Type B pancreatic cell (in vitro differentiated cells): ENCODE measurements at regions not wholly inside any gene's neighbourhood (a gene's known extent, or its start where the extent isn't known, plus 50 kb on each side); places are given as distances from the start of the nearest gene placed in this dataset.

Source experiments
- DNase-seq: peaks from one replicate; pipeline ENCODE4 v3.0.0; 2021; ENCODE audit warnings: mixed read lengths; ENCODE audit not compliant: unreplicated experiment; ENCODE audit errors: extremely low spot score
- H3K27ac Mint-ChIP-seq: 2 replicates; pipeline ENCODE4 v1.8.0; 2021; ENCODE audit warnings: mild to moderate bottlenecking, mixed read lengths
- H3K27me3 Mint-ChIP-seq: 2 replicates; pipeline ENCODE4 v1.8.0; 2021; ENCODE audit warnings: mixed read lengths
- H3K36me3 Mint-ChIP-seq: 2 replicates; pipeline ENCODE4 v1.8.0; 2021; ENCODE audit warnings: mixed read lengths
- H3K4me1 Mint-ChIP-seq: one replicate; pipeline ENCODE4 v1.8.0; 2021; ENCODE audit warnings: mixed read lengths; ENCODE audit not compliant: unreplicated experiment
- H3K4me3 Mint-ChIP-seq: 2 replicates; pipeline ENCODE4 v1.8.0; 2021; ENCODE audit warnings: mild to moderate bottlenecking, mixed read lengths
- H3K9me3 Mint-ChIP-seq: 2 replicates; pipeline ENCODE4 v1.8.0; 2021; ENCODE audit warnings: mixed read lengths
- TF ChIP-seq, protein P1 (sequence below): fragments of 200-600 bp; sonication (generic); conservative IDR thresholded peaks from 2 replicates; pipeline ENCODE4 v1.5.0; 2021; ENCODE audit warnings: antibody characterized with exemption, mild to moderate bottlenecking

DNA sequence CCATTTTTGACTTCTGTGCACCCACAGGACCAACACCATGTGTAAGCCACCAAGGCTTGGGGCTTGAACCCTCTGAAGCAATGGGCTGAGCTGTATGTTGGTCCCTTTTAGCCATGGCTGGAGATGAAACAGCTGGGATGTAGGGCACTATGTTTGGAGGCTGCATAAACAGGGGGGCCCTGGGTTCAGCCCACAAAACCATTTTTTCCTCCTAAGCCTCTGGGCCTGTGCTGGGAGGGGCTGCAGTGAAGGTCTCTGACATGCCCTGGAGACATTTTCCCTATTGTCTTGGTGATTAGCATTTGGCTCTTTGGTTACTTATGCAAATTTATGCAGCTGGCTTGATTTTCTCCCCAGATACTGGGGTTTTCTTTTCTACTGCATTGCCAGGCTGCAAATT lies 144.9 kb downstream of the ZNF326 start:
- no peaks in the 10 kb centered on the region for H3K4me1 Mint-ChIP-seq
- TF ChIP-seq, protein P1, sequence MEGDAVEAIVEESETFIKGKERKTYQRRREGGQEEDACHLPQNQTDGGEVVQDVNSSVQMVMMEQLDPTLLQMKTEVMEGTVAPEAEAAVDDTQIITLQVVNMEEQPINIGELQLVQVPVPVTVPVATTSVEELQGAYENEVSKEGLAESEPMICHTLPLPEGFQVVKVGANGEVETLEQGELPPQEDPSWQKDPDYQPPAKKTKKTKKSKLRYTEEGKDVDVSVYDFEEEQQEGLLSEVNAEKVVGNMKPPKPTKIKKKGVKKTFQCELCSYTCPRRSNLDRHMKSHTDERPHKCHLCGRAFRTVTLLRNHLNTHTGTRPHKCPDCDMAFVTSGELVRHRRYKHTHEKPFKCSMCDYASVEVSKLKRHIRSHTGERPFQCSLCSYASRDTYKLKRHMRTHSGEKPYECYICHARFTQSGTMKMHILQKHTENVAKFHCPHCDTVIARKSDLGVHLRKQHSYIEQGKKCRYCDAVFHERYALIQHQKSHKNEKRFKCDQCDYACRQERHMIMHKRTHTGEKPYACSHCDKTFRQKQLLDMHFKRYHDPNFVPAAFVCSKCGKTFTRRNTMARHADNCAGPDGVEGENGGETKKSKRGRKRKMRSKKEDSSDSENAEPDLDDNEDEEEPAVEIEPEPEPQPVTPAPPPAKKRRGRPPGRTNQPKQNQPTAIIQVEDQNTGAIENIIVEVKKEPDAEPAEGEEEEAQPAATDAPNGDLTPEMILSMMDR = no peak
- no peak for DNase-seq
- H3K27ac Mint-ChIP-seq = no peak overlapping the region
- H3K4me3 Mint-ChIP-seq = no peak overlapping the region
- peaks cover 10% of the 10 kb centered on the region for H3K9me3 Mint-ChIP-seq
- peaks cover 6% of the 10 kb centered on the region for H3K36me3 Mint-ChIP-seq
- no peaks in the 10 kb centered on the region for H3K27me3 Mint-ChIP-seq

DNA sequence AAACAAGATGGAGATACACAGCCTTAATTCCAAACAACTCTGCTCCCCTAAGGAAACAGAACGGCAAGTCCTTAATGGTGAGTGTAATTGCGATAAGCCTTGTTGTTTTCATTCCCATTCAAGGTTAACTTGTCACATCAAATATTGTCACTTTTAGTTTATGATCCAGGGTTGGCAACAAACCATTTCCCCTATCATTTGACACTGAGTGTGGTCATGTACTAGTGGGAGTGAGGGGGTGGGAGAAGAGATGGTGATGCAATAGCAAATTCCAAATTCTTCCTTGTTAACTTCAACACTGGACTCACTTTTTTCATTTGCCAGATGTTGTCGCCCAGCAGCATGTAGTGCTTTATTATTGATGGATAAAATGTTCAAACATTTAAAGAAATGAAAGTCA lies 140.4 kb downstream of the ZNF326 start:
- peaks cover 3% of the 10 kb centered on the region for H3K36me3 Mint-ChIP-seq
- H3K27ac Mint-ChIP-seq = no peak overlapping the region
- DNase-seq = no peak
- no peak overlapping the region for H3K4me3 Mint-ChIP-seq
- peaks cover 20% of the 10 kb centered on the region for H3K27me3 Mint-ChIP-seq
- peaks cover 3% of the 10 kb centered on the region for H3K9me3 Mint-ChIP-seq
- no peaks in the 10 kb centered on the region for H3K4me1 Mint-ChIP-seq
- TF ChIP-seq, protein P1 = no peak

DNA sequence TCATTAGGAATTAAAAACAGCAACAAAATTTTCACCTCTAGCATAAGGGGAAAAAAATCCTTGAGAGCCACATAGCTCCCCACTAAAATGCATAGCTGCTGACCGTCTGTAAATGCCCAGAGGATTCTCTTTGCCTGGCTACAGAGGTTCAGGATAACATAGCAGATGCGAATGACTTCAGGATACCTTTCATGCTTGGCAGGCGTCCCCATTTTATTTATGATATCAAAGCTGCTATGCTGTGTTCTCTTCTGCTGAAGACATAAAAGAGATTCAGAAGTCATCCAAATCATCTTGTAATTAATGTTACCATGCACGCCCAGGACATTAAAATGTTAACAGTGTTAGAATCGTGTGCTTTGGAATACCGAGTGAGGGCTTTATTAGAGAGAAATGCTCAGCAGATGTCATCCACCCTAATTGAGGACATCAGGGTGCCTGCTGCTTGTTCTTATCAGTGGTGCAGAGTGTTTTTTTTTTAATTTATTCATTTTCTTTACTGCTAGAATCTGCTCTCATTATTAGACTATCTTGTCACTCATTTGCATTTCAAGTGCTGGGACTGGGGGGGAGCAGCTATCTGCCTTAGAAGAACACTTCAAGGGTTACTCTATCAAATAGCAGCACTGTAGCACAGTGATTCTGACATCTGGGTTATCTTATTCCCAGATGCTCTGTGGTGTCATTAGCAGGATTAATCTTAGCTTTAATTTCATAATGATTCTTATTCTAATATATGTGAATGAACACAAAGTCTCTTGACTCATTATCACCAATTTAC lies 139.5 kb downstream of the ZNF326 start:
- H3K4me3 Mint-ChIP-seq = no peak overlapping the region
- H3K4me1 Mint-ChIP-seq = no peaks in the 10 kb centered on the region
- DNase-seq = no peak
- H3K27ac Mint-ChIP-seq = no peak overlapping the region
- no peaks in the 10 kb centered on the region for H3K9me3 Mint-ChIP-seq
- H3K27me3 Mint-ChIP-seq = peaks cover 20% of the 10 kb centered on the region
- no peaks in the 10 kb centered on the region for H3K36me3 Mint-ChIP-seq
- TF ChIP-seq, protein P1 = no peak

DNA sequence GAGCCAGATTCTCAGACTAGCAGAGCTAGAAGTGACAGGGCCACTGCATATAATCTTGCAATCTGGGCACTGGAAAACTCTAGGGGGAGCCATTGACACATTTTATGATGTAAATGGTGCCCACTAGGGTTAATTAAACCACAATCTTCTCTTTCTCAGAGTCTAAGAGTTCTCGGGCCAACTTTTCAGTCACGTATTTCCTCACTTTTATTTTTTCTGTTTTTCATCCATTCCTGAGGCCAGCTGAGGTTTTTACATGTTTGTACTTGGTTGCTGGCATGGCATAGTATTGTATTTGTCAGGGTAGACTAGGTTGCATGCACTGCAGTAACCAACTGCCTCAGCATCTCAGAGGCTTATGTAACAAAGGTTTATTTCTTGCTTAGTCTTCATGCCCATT lies 138.2 kb downstream of the ZNF326 start:
- TF ChIP-seq, protein P1 = peak; percentile 74
- DNase-seq = no peak
- H3K4me1 Mint-ChIP-seq = no peaks in the 10 kb centered on the region
- no peak overlapping the region for H3K4me3 Mint-ChIP-seq
- peaks cover 20% of the 10 kb centered on the region for H3K27me3 Mint-ChIP-seq
- H3K27ac Mint-ChIP-seq = no peak overlapping the region
- no peaks in the 10 kb centered on the region for H3K36me3 Mint-ChIP-seq
- H3K9me3 Mint-ChIP-seq = no peaks in the 10 kb centered on the region

DNA sequence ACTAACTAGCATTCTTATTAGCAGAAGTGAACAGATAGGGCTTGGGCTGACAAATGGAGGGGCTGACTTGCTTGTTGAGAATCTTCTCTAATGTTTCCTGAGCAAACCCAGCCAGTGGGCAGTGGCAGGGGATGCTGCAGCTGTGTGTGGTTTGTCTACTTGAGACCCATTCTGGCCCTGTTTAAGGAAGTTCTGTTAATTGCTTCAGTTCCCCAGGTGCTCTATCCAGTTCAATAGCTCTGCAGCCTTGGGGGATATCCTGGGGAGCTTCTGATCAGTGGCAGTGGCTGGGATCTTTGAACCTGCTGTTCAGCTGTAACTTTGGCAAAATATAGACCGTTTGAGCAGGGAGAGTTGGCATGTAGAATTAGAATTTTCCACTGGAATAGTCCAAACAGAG lies 137.4 kb downstream of the ZNF326 start:
- Mint-ChIP-seq H3K36me3 (no peaks in the 10 kb centered on the region), H3K4me3 (no peak overlapping the region), H3K27ac (no peak overlapping the region), H3K9me3 (no peaks in the 10 kb centered on the region), H3K4me1 (no peaks in the 10 kb centered on the region), H3K27me3 (peaks cover 20% of the 10 kb centered on the region)
- DNase-seq = no peak
- TF ChIP-seq, protein P1 = no peak
